Activated B cell treated with CpG ODN at 0.5 μM for 24 hours (primary cell): ENCODE measurements at regions not wholly inside any gene's neighbourhood (a gene's known extent, or its start where the extent isn't known, plus 50 kb on each side); places are given as distances from the start of the nearest gene placed in this dataset.

ENCODE experiments used
- ATAC-seq: fragments of 200-7000 bp; cut with Tn5 transposase; one replicate; pipeline ENCODE4 v1.10.0; 2021; ENCODE audit warnings: low read depth, mild to moderate bottlenecking, moderate library complexity
- CTCF ChIA-PET: fragments of 350-600 bp; sonication (Branson Sonifier 250); formaldehyde crosslinking; loops from one replicate; lab custom pipeline; 2021; ENCODE audit warnings: antibody characterized with exemption; lab: Charles Lee
- POLR2A ChIA-PET: fragments of 350-600 bp; sonication (Branson Sonifier 250); formaldehyde crosslinking; loops from one replicate; lab custom pipeline; 2021; ENCODE audit warnings: antibody characterized with exemption; lab: Charles Lee
- DNase-seq: peaks from one replicate; pipeline ENCODE4 v3.0.0; 2022
- H3K27ac Mint-ChIP-seq: one replicate; pipeline ENCODE4 v1.8.0; 2020; ENCODE audit warnings: mixed read lengths
- H3K27me3 Mint-ChIP-seq: one replicate; pipeline ENCODE4 v1.8.0; 2021; ENCODE audit warnings: mixed read lengths
- H3K36me3 Mint-ChIP-seq: one replicate; pipeline ENCODE4 v1.8.0; 2021; ENCODE audit warnings: low read depth, mixed read lengths
- H3K4me1 Mint-ChIP-seq: one replicate; pipeline ENCODE4 v1.8.0; 2021; ENCODE audit warnings: mixed read lengths
- H3K4me3 Mint-ChIP-seq: one replicate; pipeline ENCODE4 v1.8.0; 2020; ENCODE audit warnings: mild to moderate bottlenecking, mixed read lengths
- H3K9me3 Mint-ChIP-seq: one replicate; pipeline ENCODE4 v1.8.0; 2020; ENCODE audit warnings: mixed read lengths
- CTCF ChIP-seq: fragments of 200-600 bp; IDR thresholded peaks from one replicate; pipeline ENCODE4 v1.8.0; 2022; ENCODE audit warnings: antibody characterized with exemption, mild to moderate bottlenecking
- intact Hi-C: fragments of 100-400 bp; cut with micrococcal nuclease; formaldehyde crosslinking; loops from one replicate; pipeline ENCODE4 v1.15.1; 2024

- no peak for TF ChIP-seq CTCF
- Mint-ChIP-seq H3K4me3 (no peak overlapping the region), H3K27ac (no peak overlapping the region), H3K27me3 (no peaks in the 10 kb centered on the region), H3K36me3 (no peaks in the 10 kb centered on the region), H3K4me1 (no peaks in the 10 kb centered on the region), H3K9me3 (peaks cover 7% of the 10 kb centered on the region)
- POLR2A ChIA-PET, result no interaction called here
- ATAC-seq (no peak), DNase-seq (no peak)
- intact Hi-C loops, result no loop called here
- CTCF ChIA-PET, result no interaction called here
These were observed 400.1 kb downstream of the PID1 start for GRCh38 chr2:228871012-228871411.

- CTCF ChIA-PET, result no interaction called here
- H3K27me3 Mint-ChIP-seq, result no peaks in the 10 kb centered on the region
- intact Hi-C loops, result no loop called here
- no peak overlapping the region for H3K4me3 Mint-ChIP-seq
- ATAC-seq, result no peak
- no peak for TF ChIP-seq CTCF
- H3K4me1 Mint-ChIP-seq, result no peaks in the 10 kb centered on the region
- no peak for DNase-seq
- H3K36me3 Mint-ChIP-seq, result no peaks in the 10 kb centered on the region
- POLR2A ChIA-PET, result no interaction called here
- peaks cover 5% of the 10 kb centered on the region for H3K9me3 Mint-ChIP-seq
- H3K27ac Mint-ChIP-seq, result no peak overlapping the region
These were observed 401.3 kb downstream of the PID1 start for GRCh38 chr2:228869636-228870264.

- H3K27me3 Mint-ChIP-seq, result no peaks in the 10 kb centered on the region
- H3K4me3 Mint-ChIP-seq, result no peak overlapping the region
- H3K9me3 Mint-ChIP-seq, result peaks cover 5% of the 10 kb centered on the region
- no peaks in the 10 kb centered on the region for H3K36me3 Mint-ChIP-seq
- H3K4me1 Mint-ChIP-seq, result no peaks in the 10 kb centered on the region
- no peak for ATAC-seq
- ChIA-PET POLR2A (no interaction called here), CTCF (no interaction called here)
- TF ChIP-seq CTCF, result no peak
- no peak for DNase-seq
- intact Hi-C loops, result no loop called here
- H3K27ac Mint-ChIP-seq, result no peak overlapping the region
These were observed 403.7 kb downstream of the PID1 start for GRCh38 chr2:228867406-228867805.

GRCh38 chr2:228866781-228867180 lies 404.3 kb downstream of the PID1 start:
- no peak for DNase-seq
- Mint-ChIP-seq H3K4me3 (no peak overlapping the region), H3K36me3 (no peaks in the 10 kb centered on the region), H3K4me1 (no peaks in the 10 kb centered on the region), H3K9me3 (peaks cover 5% of the 10 kb centered on the region), H3K27me3 (no peaks in the 10 kb centered on the region), H3K27ac (no peak overlapping the region)
- intact Hi-C loops, result no loop called here
- ATAC-seq, result no peak
- no peak for TF ChIP-seq CTCF
- ChIA-PET CTCF (no interaction called here), POLR2A (no interaction called here)

- ChIA-PET CTCF (no interaction called here), POLR2A (no interaction called here)
- intact Hi-C loops, result no loop called here
- no peaks in the 10 kb centered on the region for H3K4me1 Mint-ChIP-seq
- no peak for DNase-seq
- no peaks in the 10 kb centered on the region for H3K36me3 Mint-ChIP-seq
- H3K9me3 Mint-ChIP-seq, result peaks cover 5% of the 10 kb centered on the region
- no peak overlapping the region for H3K27ac Mint-ChIP-seq
- TF ChIP-seq CTCF, result no peak
- H3K4me3 Mint-ChIP-seq, result no peak overlapping the region
- no peaks in the 10 kb centered on the region for H3K27me3 Mint-ChIP-seq
- ATAC-seq, result no peak
These were observed 405.0 kb downstream of the PID1 start for GRCh38 chr2:228866044-228866443.
